Mesendoderm (in vitro differentiated cells): ENCODE measurements at regions not wholly inside any gene's neighbourhood (a gene's known extent, or its start where the extent isn't known, plus 50 kb on each side); places are given as distances from the start of the nearest gene placed in this dataset.

ENCODE experiments used
- DNase-seq: peaks from one replicate; pipeline ENCODE4 v3.0.0; 2013
- H2AK5ac ChIP-seq: 2 replicates; pipeline ENCODE4 v1.6.1; 2013; ENCODE audit warnings: low read length, inconsistent platforms
- H2BK120ac ChIP-seq: 2 replicates; pipeline ENCODE4 v1.6.1; 2013; ENCODE audit warnings: low read depth, mild to moderate bottlenecking, low read length, moderate library complexity, mixed read lengths
- H2BK15ac ChIP-seq: replicated peaks from 2 replicates; pipeline ENCODE4 v1.6.1; 2013; ENCODE audit warnings: low read depth, mild to moderate bottlenecking, moderate library complexity
- H2BK5ac ChIP-seq: 2 replicates; pipeline ENCODE4 v1.6.1; 2013; ENCODE audit warnings: low read length, inconsistent platforms
- H3K18ac ChIP-seq: 2 replicates; pipeline ENCODE4 v1.6.1; 2013; ENCODE audit warnings: mild to moderate bottlenecking, low read length, mixed read lengths
- H3K23ac ChIP-seq: one replicate; pipeline ENCODE4 v1.6.1; 2013; ENCODE audit warnings: low read length
- H3K27ac ChIP-seq: 2 replicates; pipeline ENCODE4 v1.5.1; 2013; ENCODE audit warnings: low read depth, mild to moderate bottlenecking, inconsistent platforms, low read length, moderate library complexity
- H3K27me3 ChIP-seq: 2 replicates; pipeline ENCODE4 v1.6.1; 2013; ENCODE audit warnings: low read length, control low read depth, mild to moderate bottlenecking, inconsistent platforms; ENCODE audit not compliant: insufficient read depth, poor library complexity
- H3K36me3 ChIP-seq: 2 replicates; pipeline ENCODE4 v1.6.1; 2013; ENCODE audit warnings: low read length, inconsistent platforms; ENCODE audit not compliant: control insufficient read depth, insufficient read depth
- H3K4ac ChIP-seq: one replicate; pipeline ENCODE4 v1.6.1; 2013; ENCODE audit warnings: low read depth, mild to moderate bottlenecking, low read length, moderate library complexity
- H3K4me1 ChIP-seq: 2 replicates; pipeline ENCODE4 v1.6.1; 2013; ENCODE audit warnings: low read depth, low read length, inconsistent platforms; ENCODE audit not compliant: control insufficient read depth
- H3K4me2 ChIP-seq: 2 replicates; pipeline ENCODE4 v1.6.1; 2013; ENCODE audit warnings: low read length
- H3K4me3 ChIP-seq: 2 replicates; pipeline ENCODE4 v1.5.1; 2013; ENCODE audit warnings: mild to moderate bottlenecking, low read length
- H3K56ac ChIP-seq: one replicate; pipeline ENCODE4 v1.6.1; 2013; ENCODE audit warnings: low read length
- H3K79me1 ChIP-seq: 2 replicates; pipeline ENCODE4 v1.6.1; 2013; ENCODE audit warnings: low read length, inconsistent platforms
- H3K79me2 ChIP-seq: 2 replicates; pipeline ENCODE4 v1.6.1; 2013; ENCODE audit warnings: mild to moderate bottlenecking, low read length; ENCODE audit not compliant: control insufficient read depth, insufficient read depth
- H3K9ac ChIP-seq: 2 replicates; pipeline ENCODE4 v1.6.1; 2013; ENCODE audit warnings: low read length, inconsistent platforms
- H4K5ac ChIP-seq: one replicate; pipeline ENCODE4 v1.6.1; 2013; ENCODE audit warnings: low read length
- H4K8ac ChIP-seq: one replicate; pipeline ENCODE4 v1.6.1; 2013; ENCODE audit warnings: low read depth, mild to moderate bottlenecking, control low read depth, low read length, moderate library complexity
- WGBS: extraction: QIAGEN DNeasy Blood & Tissue Kit; methylation state at CpG from one replicate; pipeline ENCODE4 v1.1.7; 2013; ENCODE audit warnings: low lambda C conversion rate, missing lambda C conversion rate; ENCODE audit not compliant: insufficient coverage; ENCODE audit errors: extremely low coverage; 5-methylcytosine and 5-hydroxymethylcytosine counted together

GRCh38 chr1:29689372-29690030 is 453.2 kb downstream of the PTPRU start:
- H3K27ac ChIP-seq: no peak overlapping the region

DNA sequence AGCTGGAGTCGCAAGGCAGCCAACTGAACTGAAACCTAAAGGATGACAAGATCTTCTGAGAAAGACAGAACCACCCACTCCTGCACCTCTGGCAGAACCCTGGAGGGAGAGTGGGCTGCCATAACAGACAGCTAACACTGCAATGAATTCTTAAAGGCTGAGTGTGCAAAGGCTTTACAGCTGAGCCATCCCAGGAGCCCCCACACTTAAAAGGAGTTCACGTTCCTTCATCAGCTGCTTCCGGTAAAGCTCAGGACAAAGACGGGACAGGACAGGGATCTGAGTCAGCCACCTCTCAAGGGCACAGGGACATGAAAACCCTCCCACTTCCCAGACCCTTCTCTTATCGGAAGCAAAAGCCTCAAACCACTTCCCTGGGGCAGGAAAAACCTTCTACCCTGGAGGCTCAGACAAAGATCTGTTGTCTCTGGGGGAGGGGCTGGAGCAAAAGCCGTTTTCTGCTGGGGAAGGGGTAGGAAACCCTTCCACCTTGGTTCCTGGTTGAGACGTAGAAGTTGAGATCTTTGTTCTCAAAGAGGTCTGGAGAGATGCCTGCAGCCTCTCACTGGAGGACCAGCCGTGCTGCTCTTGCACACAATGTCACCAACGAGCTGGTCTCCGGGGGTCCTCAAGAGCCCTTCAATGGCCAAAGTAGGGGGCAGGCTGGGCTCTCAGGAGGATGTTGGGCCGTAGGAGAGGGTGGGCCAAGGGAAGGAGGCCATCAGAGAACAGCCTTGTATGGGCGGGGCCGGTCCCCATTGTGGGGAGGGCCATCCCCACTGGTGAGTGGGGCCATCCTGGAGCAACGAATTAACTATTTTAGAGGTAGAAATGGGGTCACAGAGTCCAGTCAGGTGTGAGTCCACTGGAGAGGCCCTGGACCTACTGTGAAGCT is 452.4 kb downstream of the PTPRU start:
- Histone ChIP-seq H4K8ac (no peak overlapping the region), H3K9ac (no peak overlapping the region), H3K27me3 (no peaks in the 10 kb centered on the region), H2BK120ac (no peak overlapping the region), H3K4me1 (peaks cover 2% of the 10 kb centered on the region), H3K79me2 (no peaks in the 10 kb centered on the region), H3K4me3 (no peak overlapping the region), H3K18ac (no peak overlapping the region), H2AK5ac (no peak overlapping the region), H3K56ac (peak overlapping the region; percentile 51), H3K27ac (no peak overlapping the region), H3K4ac (no peak overlapping the region), H4K5ac (no peak overlapping the region), H3K23ac (no peak overlapping the region), H2BK15ac (no peak overlapping the region), H2BK5ac (no peak overlapping the region), H3K4me2 (no peak overlapping the region), H3K79me1 (no peaks in the 10 kb centered on the region), H3K36me3 (no peaks in the 10 kb centered on the region)
- peak; percentile 59 for DNase-seq
- no CpG with 5 or more reads among the region's 14 CpGs for WGBS

More at GRCh38 chr1:29689372-29690030, 453.2 kb downstream of the PTPRU start:
- Histone ChIP-seq H2BK5ac (no peak overlapping the region), H3K4me2 (no peak overlapping the region), H2BK120ac (no peak overlapping the region), H3K18ac (no peak overlapping the region), H4K8ac (no peak overlapping the region), H3K4ac (no peak overlapping the region), H3K4me3 (no peak overlapping the region), H3K36me3 (no peaks in the 10 kb centered on the region), H2AK5ac (no peak overlapping the region), H3K79me2 (no peaks in the 10 kb centered on the region), H3K79me1 (no peaks in the 10 kb centered on the region), H2BK15ac (no peak overlapping the region), H3K27me3 (no peaks in the 10 kb centered on the region), H3K4me1 (peaks cover 2% of the 10 kb centered on the region), H3K56ac (no peak overlapping the region), H3K9ac (no peak overlapping the region), H4K5ac (no peak overlapping the region), H3K23ac (no peak overlapping the region)
- no CpG with 5 or more reads among the region's 13 CpGs for WGBS
- no peak for DNase-seq

- no peak overlapping the region for H3K27ac ChIP-seq
- no peak overlapping the region for H3K4ac ChIP-seq
- no peaks in the 10 kb centered on the region for H3K79me1 ChIP-seq
- no peak overlapping the region for H3K4me2 ChIP-seq
- no peak overlapping the region for H3K4me3 ChIP-seq
- H2BK120ac ChIP-seq: no peak overlapping the region
- H3K23ac ChIP-seq: no peak overlapping the region
- H2AK5ac ChIP-seq: no peak overlapping the region
- H3K79me2 ChIP-seq: no peaks in the 10 kb centered on the region
- no peaks in the 10 kb centered on the region for H3K36me3 ChIP-seq
- H3K27me3 ChIP-seq: no peaks in the 10 kb centered on the region
- peaks cover 2% of the 10 kb centered on the region for H3K4me1 ChIP-seq
- no peak overlapping the region for H2BK5ac ChIP-seq
- H3K18ac ChIP-seq: no peak overlapping the region
- no peak overlapping the region for H4K8ac ChIP-seq
- no CpG with 5 or more reads among the region's 4 CpGs for WGBS
- no peak overlapping the region for H2BK15ac ChIP-seq
- no peak for DNase-seq
- H3K56ac ChIP-seq: no peak overlapping the region
- no peak overlapping the region for H4K5ac ChIP-seq
- H3K9ac ChIP-seq: no peak overlapping the region
Observed at GRCh38 chr1:29687601-29688244, 451.4 kb downstream of the PTPRU start.

DNA sequence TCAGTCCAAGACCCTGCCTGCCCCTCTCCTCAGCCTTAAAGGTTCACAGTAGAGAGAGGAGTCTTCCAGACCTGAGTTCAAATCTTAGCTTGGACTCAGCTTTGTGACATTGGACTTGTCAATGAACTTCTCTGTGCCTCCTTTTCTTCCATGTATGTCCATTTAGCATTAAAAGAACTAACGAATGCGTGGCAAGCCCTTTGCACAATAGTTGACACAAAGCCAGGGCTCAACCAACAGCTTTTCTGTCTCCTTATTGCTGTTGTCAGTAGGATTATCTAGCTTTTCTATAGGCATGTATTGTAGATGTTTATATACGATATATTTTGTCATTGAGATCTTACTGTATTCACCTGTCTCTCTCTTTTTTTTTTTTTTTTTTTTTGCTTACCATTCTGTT is 450.8 kb downstream of the PTPRU start:
- no peak overlapping the region for H4K5ac ChIP-seq
- no peak overlapping the region for H3K56ac ChIP-seq
- H2BK15ac ChIP-seq: no peak overlapping the region
- no peak overlapping the region for H3K9ac ChIP-seq
- H2AK5ac ChIP-seq: no peak overlapping the region
- no peak overlapping the region for H4K8ac ChIP-seq
- DNase-seq: no peak
- H2BK5ac ChIP-seq: no peak overlapping the region
- H3K79me2 ChIP-seq: no peaks in the 10 kb centered on the region
- H3K4me3 ChIP-seq: no peak overlapping the region
- no peak overlapping the region for H3K23ac ChIP-seq
- no peak overlapping the region for H3K27ac ChIP-seq
- WGBS: no CpG with 5 or more reads among the region's 3 CpGs
- H3K4me1 ChIP-seq: peaks cover 2% of the 10 kb centered on the region
- no peak overlapping the region for H3K4me2 ChIP-seq
- H3K36me3 ChIP-seq: no peaks in the 10 kb centered on the region
- H3K27me3 ChIP-seq: no peaks in the 10 kb centered on the region
- no peak overlapping the region for H2BK120ac ChIP-seq
- H3K79me1 ChIP-seq: no peaks in the 10 kb centered on the region
- no peak overlapping the region for H3K4ac ChIP-seq
- H3K18ac ChIP-seq: no peak overlapping the region

DNA sequence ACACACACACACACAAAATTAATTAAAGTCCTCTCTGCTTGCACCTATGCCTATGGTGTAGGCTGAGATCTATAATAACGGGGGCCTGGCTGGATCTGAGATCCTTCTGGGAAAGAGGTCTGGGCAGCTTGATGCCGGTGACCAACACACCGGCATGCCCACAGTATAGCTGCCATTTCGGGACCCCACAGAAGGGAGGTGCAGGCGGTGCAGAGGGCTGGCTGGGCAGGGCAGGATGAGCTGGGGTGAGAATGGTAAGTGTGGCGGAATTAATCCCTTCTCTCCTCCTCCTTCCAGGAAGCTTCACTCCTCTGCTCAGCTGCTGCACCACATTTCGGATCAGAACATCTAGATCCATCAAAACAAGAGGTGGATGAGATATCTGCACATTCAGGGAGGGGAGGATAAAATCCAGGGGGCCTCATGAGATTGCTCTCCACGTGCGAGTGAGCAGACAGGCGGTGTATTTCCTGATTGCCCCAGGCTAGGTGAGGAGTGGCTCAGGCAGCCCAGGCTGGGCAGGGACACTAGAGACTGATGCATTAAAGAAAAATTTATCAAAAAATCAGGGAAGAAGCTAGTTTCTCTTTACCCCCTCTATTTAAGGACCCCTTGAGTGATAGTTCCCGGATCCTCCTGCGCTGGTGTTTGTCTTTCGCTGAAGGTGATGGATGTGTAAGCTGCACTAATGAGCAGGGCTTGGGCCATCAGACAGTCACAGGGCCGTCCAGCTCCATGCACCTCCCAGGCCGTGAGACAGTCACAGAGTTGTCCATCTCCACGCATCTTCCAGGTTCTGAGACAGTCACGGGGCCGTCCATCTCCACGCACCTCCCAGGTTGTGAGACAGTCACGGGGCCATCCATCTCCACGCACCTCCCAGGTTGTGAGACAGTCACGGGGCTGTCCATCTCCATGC is 449.9 kb downstream of the PTPRU start:
- Histone ChIP-seq H3K4me1 (peaks cover 2% of the 10 kb centered on the region), H3K18ac (no peak overlapping the region), H3K36me3 (no peaks in the 10 kb centered on the region), H2BK120ac (no peak overlapping the region), H3K4me2 (no peak overlapping the region), H3K4me3 (no peak overlapping the region), H3K4ac (no peak overlapping the region), H3K27me3 (no peaks in the 10 kb centered on the region), H4K8ac (no peak overlapping the region), H3K79me1 (no peaks in the 10 kb centered on the region), H3K79me2 (no peaks in the 10 kb centered on the region), H2BK15ac (no peak overlapping the region), H4K5ac (no peak overlapping the region), H2BK5ac (no peak overlapping the region), H3K9ac (no peak overlapping the region), H3K27ac (no peak overlapping the region), H3K23ac (no peak overlapping the region), H3K56ac (no peak overlapping the region), H2AK5ac (no peak overlapping the region)
- WGBS: no CpG with 5 or more reads among the region's 22 CpGs
- no peak for DNase-seq
